GM21367 (cell line): ENCODE measurements at regions not wholly inside any gene's neighbourhood (a gene's known extent, or its start where the extent isn't known, plus 50 kb on each side); places are given as distances from the start of the nearest gene placed in this dataset.

Experiments
- ATAC-seq: cut with Tn5 transposase; IDR thresholded peaks from one replicate; pipeline ENCODE4 v1.9.1; 2021; ENCODE audit not compliant: unreplicated experiment

GRCh38 chrX:10047133-10047532 lies 80.0 kb downstream of the CLDN34 start:
- ATAC-seq, result no peak

- no peak for ATAC-seq
These were observed 80.5 kb downstream of the CLDN34 start for GRCh38 chrX:10047631-10048030.

GRCh38 chrX:10048076-10048475 lies 80.9 kb downstream of the CLDN34 start:
- no peak for ATAC-seq

GRCh38 chrX:10048707-10049106 lies 81.5 kb downstream of the CLDN34 start:
- ATAC-seq, result no peak

GRCh38 chrX:10049236-10049635 lies 82.1 kb downstream of the CLDN34 start:
- no peak for ATAC-seq

GRCh38 chrX:10050481-10050880 lies 83.3 kb downstream of the CLDN34 start:
- no peak for ATAC-seq

GRCh38 chrX:10051866-10052480 lies 84.8 kb downstream of the CLDN34 start:
- ATAC-seq, result no peak

GRCh38 chrX:10052906-10053625 lies 85.9 kb downstream of the CLDN34 start:
- no peak for ATAC-seq

- no peak for ATAC-seq
These were observed 87.2 kb downstream of the CLDN34 start for GRCh38 chrX:10054396-10054795.

GRCh38 chrX:10055430-10055829 lies 88.3 kb downstream of the CLDN34 start:
- no peak for ATAC-seq

GRCh38 chrX:10062352-10062751 lies 94.4 kb upstream of the CLCN4 start:
- peak; percentile 94 for ATAC-seq

- no peak for ATAC-seq
These were observed 93.8 kb upstream of the CLCN4 start for GRCh38 chrX:10062980-10063379.

GRCh38 chrX:10064736-10065135 lies 92.0 kb upstream of the CLCN4 start:
- ATAC-seq, result no peak

- ATAC-seq, result no peak
These were observed 85.9 kb upstream of the CLCN4 start for GRCh38 chrX:10070714-10071436.

- ATAC-seq, result no peak
These were observed 85.2 kb upstream of the CLCN4 start for GRCh38 chrX:10071451-10072144.

- no peak for ATAC-seq
These were observed 83.8 kb upstream of the CLCN4 start for GRCh38 chrX:10072786-10073568.

GRCh38 chrX:10073671-10074070 lies 83.1 kb upstream of the CLCN4 start:
- no peak for ATAC-seq

- no peak for ATAC-seq
These were observed 82.4 kb upstream of the CLCN4 start for GRCh38 chrX:10074241-10074941.

GRCh38 chrX:10076765-10077164 lies 80.0 kb upstream of the CLCN4 start:
- ATAC-seq, result no peak
